Vagina (tissue), 2 donors: ENCODE measurements at regions not wholly inside any gene's neighbourhood (a gene's known extent, or its start where the extent isn't known, plus 50 kb on each side); places are given as distances from the start of the nearest gene placed in this dataset.
"Not testable (repeated sequence)": the region's sequence is repeated elsewhere in the genome, so short reads cannot be mapped to it uniquely, and the experiment has no call there.

Experiments used
- DNase-seq, 2 donors: peaks; one replicate each; pipeline ENCODE4 v3.0.0-alpha.2; 2017; ENCODE audit errors: extremely low spot score in 2 of 2
- H3K27ac ChIP-seq: fragments of 200-600 bp; sonication (generic); one replicate; pipeline ENCODE4 v1.5.1; 2019
- H3K27me3 ChIP-seq: fragments of 200-600 bp; sonication (generic); one replicate; pipeline ENCODE4 v1.5.1; 2019
- H3K36me3 ChIP-seq, 2 donors: fragments of 200-600 bp; sonication (generic); one replicate each; pipeline ENCODE4 v1.5.1; 2017 to 2019
- H3K4me1 ChIP-seq: fragments of 200-600 bp; sonication (generic); one replicate; pipeline ENCODE4 v1.5.1; 2019
- H3K4me3 ChIP-seq, 2 donors: fragments of 200-600 bp; sonication (generic); 1 replicate in 1 of 2; 2 replicates in 1 of 2; pipeline ENCODE4 v1.5.1; 2016 to 2019
- H3K9me3 ChIP-seq: fragments of 200-600 bp; sonication (generic); one replicate; pipeline ENCODE4 v1.5.1; 2019
- CTCF ChIP-seq, 3 experiments: fragments of 450-650 bp in 2 of 3; fragments of 200-600 bp in 1 of 3; sonication (generic) in 1 of 3; IDR thresholded peaks; one replicate each; pipeline ENCODE4 v1.5.1; 2017 to 2019; ENCODE audit warnings: antibody characterized with exemption in 3 of 3, mild to moderate bottlenecking in 2 of 3, moderate library complexity in 2 of 3
- POLR2A ChIP-seq, 2 donors: fragments of 450-650 bp; IDR thresholded peaks; one replicate each; pipeline ENCODE4 v1.6.1; 2017; ENCODE audit warnings: antibody characterized with exemption in 2 of 2, mild to moderate bottlenecking in 2 of 2, moderate library complexity in 2 of 2
- POLR2AphosphoS5 ChIP-seq, 2 donors: sonication (generic); formaldehyde crosslinking; IDR thresholded peaks; one replicate each; pipeline ENCODE4 v1.9.0; 2017; ENCODE audit warnings: antibody characterized with exemption in 2 of 2, mild to moderate bottlenecking in 2 of 2, low read depth in 1 of 2; ENCODE audit not compliant: insufficient read depth in 1 of 2
- intact Hi-C: fragments of 100-400 bp; cut with DNase I; formaldehyde crosslinking; loops from one replicate; pipeline ENCODE4 v1.15.1; 2023

GRCh38 chr13:79932556-79932955 lies 408.4 kb downstream of the SPRY2 start:
- intact Hi-C loops, result no loop called here
- H3K27ac ChIP-seq, result no peak overlapping the region
- H3K4me1 ChIP-seq, result peaks cover 16% of the 10 kb centered on the region
- no peak for DNase-seq
- no peaks in the 10 kb centered on the region for H3K27me3 ChIP-seq
- no peaks in the 10 kb centered on the region for H3K9me3 ChIP-seq
- TF ChIP-seq POLR2A (IDR thresholded peaks at IDR 0.05) (no peak), POLR2AphosphoS5 (IDR thresholded peaks at IDR 0.05; ENCODE audit: insufficient read depth in 1 of 2, low read depth in 1 of 2) (no peak), CTCF (IDR thresholded peaks at IDR 0.05) (no peak)
- no peaks in the 10 kb centered on the region for H3K36me3 ChIP-seq
- H3K4me3 ChIP-seq, result no peak overlapping the region

- H3K4me3 ChIP-seq, DNase-seq, H3K27me3 ChIP-seq, H3K27ac ChIP-seq, H3K9me3 ChIP-seq, H3K4me1 ChIP-seq, H3K36me3 ChIP-seq, intact Hi-C loops: not testable (repeated sequence)
Observed at GRCh38 chr13:79923973-79924556, 416.9 kb downstream of the SPRY2 start.

GRCh38 chr13:79919091-79919490 lies 421.8 kb downstream of the SPRY2 start:
- H3K4me1 ChIP-seq, result no peaks in the 10 kb centered on the region
- no peak for TF ChIP-seq POLR2A (IDR thresholded peaks at IDR 0.05)
- no peak for TF ChIP-seq CTCF (IDR thresholded peaks at IDR 0.05)
- no peak for DNase-seq
- intact Hi-C loops, result no loop called here
- H3K9me3 ChIP-seq, result no peaks in the 10 kb centered on the region
- H3K4me3 ChIP-seq, result no peak overlapping the region
- no peaks in the 10 kb centered on the region for H3K27me3 ChIP-seq
- H3K36me3 ChIP-seq, result no peaks in the 10 kb centered on the region
- H3K27ac ChIP-seq, result no peak overlapping the region

GRCh38 chr13:79918620-79919019 lies 422.3 kb downstream of the SPRY2 start:
- no peak for TF ChIP-seq POLR2A (IDR thresholded peaks at IDR 0.05)
- TF ChIP-seq CTCF (IDR thresholded peaks at IDR 0.05), result no peak
- TF ChIP-seq POLR2AphosphoS5 (IDR thresholded peaks at IDR 0.05; ENCODE audit: insufficient read depth in 1 of 2, low read depth in 1 of 2), result no peak
- H3K36me3 ChIP-seq, result no peaks in the 10 kb centered on the region
- no peak overlapping the region for H3K27ac ChIP-seq

GRCh38 chr13:79917628-79918027 lies 423.3 kb downstream of the SPRY2 start:
- intact Hi-C loops, result no loop called here

More at GRCh38 chr13:79918620-79919019, 422.3 kb downstream of the SPRY2 start:
- H3K4me3 ChIP-seq, result no peak overlapping the region
- no peaks in the 10 kb centered on the region for H3K27me3 ChIP-seq
- intact Hi-C loops, result no loop called here
- no peaks in the 10 kb centered on the region for H3K4me1 ChIP-seq
- DNase-seq, result no peak
- no peaks in the 10 kb centered on the region for H3K9me3 ChIP-seq

More at GRCh38 chr13:79917628-79918027, 423.3 kb downstream of the SPRY2 start:
- Histone ChIP-seq H3K4me1 (no peaks in the 10 kb centered on the region), H3K36me3 (no peaks in the 10 kb centered on the region), H3K9me3 (no peaks in the 10 kb centered on the region), H3K27me3 (no peaks in the 10 kb centered on the region), H3K4me3 (no peak overlapping the region), H3K27ac (no peak overlapping the region)
- no peak for DNase-seq
- TF ChIP-seq POLR2AphosphoS5 (IDR thresholded peaks at IDR 0.05; ENCODE audit: insufficient read depth in 1 of 2, low read depth in 1 of 2), result no peak
- TF ChIP-seq CTCF (IDR thresholded peaks at IDR 0.05), result no peak
- TF ChIP-seq POLR2A (IDR thresholded peaks at IDR 0.05), result no peak
